ENCODE measurements at regions not wholly inside any gene's neighbourhood (a gene's known extent, or its start where the extent isn't known, plus 50 kb on each side); places are given as distances from the start of the nearest gene placed in this dataset.

- no peak for DNase-seq (ENCODE audit: low read depth, low spot score)
- TF ChIP-seq ZNF274 (IDR thresholded peaks at IDR 0.05; ENCODE audit: low read depth, low read length) (no peak), YY1 (IDR thresholded peaks at IDR 0.05; ENCODE audit: insufficient read depth, insufficient read length) (no peak), SUZ12 (IDR thresholded peaks at IDR 0.05; ENCODE audit: extremely low read depth, insufficient read depth, insufficient read length) (no peak)
- Histone ChIP-seq H3K4me1 (ENCODE audit: insufficient read depth, insufficient read length) (no peaks in the 10 kb centered on the region), H3K4me3 (ENCODE audit: insufficient read length, low read depth) (no peak overlapping the region), H3K9me3 (ENCODE audit: insufficient read depth, low read length) (no peaks in the 10 kb centered on the region), H3K36me3 (ENCODE audit: insufficient read depth, insufficient read length, low read length) (no peaks in the 10 kb centered on the region), H3K27me3 (ENCODE audit: insufficient read depth, insufficient read length) (no peaks in the 10 kb centered on the region), H3K9ac (ENCODE audit: insufficient read length, low read depth) (no peak overlapping the region)
Observed at GRCh38 chr9:102035929-102036328, 297.5 kb upstream of the GRIN3A start.

- no peaks in the 10 kb centered on the region for H3K4me1 ChIP-seq (ENCODE audit: insufficient read depth, insufficient read length)
- no peaks in the 10 kb centered on the region for H3K36me3 ChIP-seq (ENCODE audit: insufficient read depth, insufficient read length, low read length)
- no peak for DNase-seq (ENCODE audit: low read depth, low spot score)
- no peaks in the 10 kb centered on the region for H3K27me3 ChIP-seq (ENCODE audit: insufficient read depth, insufficient read length)
- H3K4me3 ChIP-seq (ENCODE audit: insufficient read length, low read depth) = no peak overlapping the region
- H3K9ac ChIP-seq (ENCODE audit: insufficient read length, low read depth) = no peak overlapping the region
- no peaks in the 10 kb centered on the region for H3K9me3 ChIP-seq (ENCODE audit: insufficient read depth, low read length)
- TF ChIP-seq SUZ12 (IDR thresholded peaks at IDR 0.05; ENCODE audit: extremely low read depth, insufficient read depth, insufficient read length) (no peak), ZNF274 (IDR thresholded peaks at IDR 0.05; ENCODE audit: low read depth, low read length) (no peak), YY1 (IDR thresholded peaks at IDR 0.05; ENCODE audit: insufficient read depth, insufficient read length) (no peak)
Observed at GRCh38 chr9:102032614-102033013, 294.2 kb upstream of the GRIN3A start.

GRCh38 chr9:102000956-102001355 is 262.5 kb upstream of the GRIN3A start:
- Histone ChIP-seq H3K36me3 (ENCODE audit: insufficient read depth, insufficient read length, low read length) (no peaks in the 10 kb centered on the region), H3K9ac (ENCODE audit: insufficient read length, low read depth) (no peak overlapping the region), H3K9me3 (ENCODE audit: insufficient read depth, low read length) (no peaks in the 10 kb centered on the region), H3K27me3 (ENCODE audit: insufficient read depth, insufficient read length) (no peaks in the 10 kb centered on the region), H3K4me1 (ENCODE audit: insufficient read depth, insufficient read length) (no peaks in the 10 kb centered on the region), H3K4me3 (ENCODE audit: insufficient read length, low read depth) (no peak overlapping the region)
- DNase-seq (ENCODE audit: low read depth, low spot score) = no peak
- TF ChIP-seq SUZ12 (IDR thresholded peaks at IDR 0.05; ENCODE audit: extremely low read depth, insufficient read depth, insufficient read length) (no peak), YY1 (IDR thresholded peaks at IDR 0.05; ENCODE audit: insufficient read depth, insufficient read length) (no peak), ZNF274 (IDR thresholded peaks at IDR 0.05; ENCODE audit: low read depth, low read length) (no peak)

GRCh38 chr9:101999441-101999840 is 261.0 kb upstream of the GRIN3A start:
- TF ChIP-seq ZNF274 (IDR thresholded peaks at IDR 0.05; ENCODE audit: low read depth, low read length) (no peak), SUZ12 (IDR thresholded peaks at IDR 0.05; ENCODE audit: extremely low read depth, insufficient read depth, insufficient read length) (no peak), YY1 (IDR thresholded peaks at IDR 0.05; ENCODE audit: insufficient read depth, insufficient read length) (no peak)
- Histone ChIP-seq H3K36me3 (ENCODE audit: insufficient read depth, insufficient read length, low read length) (no peaks in the 10 kb centered on the region), H3K4me3 (ENCODE audit: insufficient read length, low read depth) (no peak overlapping the region), H3K9me3 (ENCODE audit: insufficient read depth, low read length) (no peaks in the 10 kb centered on the region), H3K9ac (ENCODE audit: insufficient read length, low read depth) (no peak overlapping the region), H3K27me3 (ENCODE audit: insufficient read depth, insufficient read length) (no peaks in the 10 kb centered on the region), H3K4me1 (ENCODE audit: insufficient read depth, insufficient read length) (no peaks in the 10 kb centered on the region)
- no peak for DNase-seq (ENCODE audit: low read depth, low spot score)

- no peaks in the 10 kb centered on the region for H3K36me3 ChIP-seq (ENCODE audit: insufficient read depth, insufficient read length, low read length)
- DNase-seq (ENCODE audit: low read depth, low spot score) = no peak
Observed at GRCh38 chr9:101995231-101995630, 256.8 kb upstream of the GRIN3A start.

GRCh38 chr9:101993771-101994170 is 255.3 kb upstream of the GRIN3A start:
- TF ChIP-seq YY1 (IDR thresholded peaks at IDR 0.05; ENCODE audit: insufficient read depth, insufficient read length) (no peak), ZNF274 (IDR thresholded peaks at IDR 0.05; ENCODE audit: low read depth, low read length) (no peak), SUZ12 (IDR thresholded peaks at IDR 0.05; ENCODE audit: extremely low read depth, insufficient read depth, insufficient read length) (no peak)
- H3K36me3 ChIP-seq (ENCODE audit: insufficient read depth, insufficient read length, low read length) = no peaks in the 10 kb centered on the region
- H3K4me1 ChIP-seq (ENCODE audit: insufficient read depth, insufficient read length) = no peaks in the 10 kb centered on the region
- no peak overlapping the region for H3K4me3 ChIP-seq (ENCODE audit: insufficient read length, low read depth)
- H3K9ac ChIP-seq (ENCODE audit: insufficient read length, low read depth) = no peak overlapping the region
- no peak for DNase-seq (ENCODE audit: low read depth, low spot score)
- H3K9me3 ChIP-seq (ENCODE audit: insufficient read depth, low read length) = no peaks in the 10 kb centered on the region
- H3K27me3 ChIP-seq (ENCODE audit: insufficient read depth, insufficient read length) = no peaks in the 10 kb centered on the region

More at GRCh38 chr9:101995231-101995630, 256.8 kb upstream of the GRIN3A start:
- Histone ChIP-seq H3K4me3 (ENCODE audit: insufficient read length, low read depth) (no peak overlapping the region), H3K9me3 (ENCODE audit: insufficient read depth, low read length) (no peaks in the 10 kb centered on the region), H3K27me3 (ENCODE audit: insufficient read depth, insufficient read length) (no peaks in the 10 kb centered on the region), H3K9ac (ENCODE audit: insufficient read length, low read depth) (no peak overlapping the region), H3K4me1 (ENCODE audit: insufficient read depth, insufficient read length) (no peaks in the 10 kb centered on the region)
- TF ChIP-seq YY1 (IDR thresholded peaks at IDR 0.05; ENCODE audit: insufficient read depth, insufficient read length) = no peak
- no peak for TF ChIP-seq SUZ12 (IDR thresholded peaks at IDR 0.05; ENCODE audit: extremely low read depth, insufficient read depth, insufficient read length)
- no peak for TF ChIP-seq ZNF274 (IDR thresholded peaks at IDR 0.05; ENCODE audit: low read depth, low read length)

GRCh38 chr9:101991926-101992325 is 253.5 kb upstream of the GRIN3A start:
- no peaks in the 10 kb centered on the region for H3K4me1 ChIP-seq (ENCODE audit: insufficient read depth, insufficient read length)
- DNase-seq (ENCODE audit: low read depth, low spot score) = no peak
- H3K27me3 ChIP-seq (ENCODE audit: insufficient read depth, insufficient read length) = no peaks in the 10 kb centered on the region
- no peak for TF ChIP-seq ZNF274 (IDR thresholded peaks at IDR 0.05; ENCODE audit: low read depth, low read length)
- TF ChIP-seq SUZ12 (IDR thresholded peaks at IDR 0.05; ENCODE audit: extremely low read depth, insufficient read depth, insufficient read length) = no peak
- TF ChIP-seq YY1 (IDR thresholded peaks at IDR 0.05; ENCODE audit: insufficient read depth, insufficient read length) = no peak
- H3K36me3 ChIP-seq (ENCODE audit: insufficient read depth, insufficient read length, low read length) = no peaks in the 10 kb centered on the region
- no peaks in the 10 kb centered on the region for H3K9me3 ChIP-seq (ENCODE audit: insufficient read depth, low read length)
- no peak overlapping the region for H3K4me3 ChIP-seq (ENCODE audit: insufficient read length, low read depth)
- no peak overlapping the region for H3K9ac ChIP-seq (ENCODE audit: insufficient read length, low read depth)

Measured in NT2/D1 (cell line).